ENCODE measurements at regions not wholly inside any gene's neighbourhood (a gene's known extent, or its start where the extent isn't known, plus 50 kb on each side); places are given as distances from the start of the nearest gene placed in this dataset.

DNA sequence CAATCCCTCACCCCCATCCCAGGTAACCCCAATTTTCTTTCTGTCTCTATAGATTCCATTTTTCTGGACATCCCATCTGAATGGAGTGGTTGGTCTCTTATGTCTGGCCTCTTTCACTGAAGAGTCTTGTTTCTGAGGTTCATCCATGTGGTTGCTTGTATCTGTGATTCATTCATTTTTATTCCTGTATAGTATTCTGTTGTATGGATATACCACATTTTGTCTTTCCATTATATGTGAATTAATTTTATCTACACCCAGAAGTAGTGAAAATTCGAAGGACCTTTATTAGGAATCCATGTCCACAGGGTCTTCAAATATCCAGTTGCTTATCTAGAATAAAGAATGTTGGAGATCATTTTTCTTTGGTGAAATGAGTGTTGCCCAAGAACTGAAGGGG lies 207.6 kb upstream of the MSX2 start:
- TF ChIP-seq CTCF (IDR thresholded peaks at IDR 0.05), result no peak
- TF ChIP-seq POLR2A (IDR thresholded peaks at IDR 0.05), result no peak

Measured in body of pancreas (tissue), 4 donors.